H1 (cell line): ENCODE measurements at regions not wholly inside any gene's neighbourhood (a gene's known extent, or its start where the extent isn't known, plus 50 kb on each side); places are given as distances from the start of the nearest gene placed in this dataset.

Experiments
- CTCF ChIA-PET: fragments of 300-600 bp; sonication (Branson Sonifier 250); formaldehyde crosslinking; loops from one replicate; lab custom pipeline; 2021; ENCODE audit not compliant: partially characterized antibody; lab: Charles Lee
- POLR2A ChIA-PET: fragments of 300-600 bp; sonication (Branson Sonifier 250); formaldehyde crosslinking; loops from one replicate; lab custom pipeline; 2021; ENCODE audit warnings: inconsistent platforms; ENCODE audit not compliant: partially characterized antibody; lab: Charles Lee
- DNase-seq, 2 experiments: peaks; one replicate each; pipeline versions ENCODE4 v3.0.0 to v3.0.0-alpha.2; 2010 to 2022; ENCODE audit warnings: low spot score in 2 of 2, low read depth in 1 of 2, mixed read lengths in 1 of 2
- FAIRE-seq: peaks from 2 replicates; lab custom pipeline; 2011; peaks lifted over from hg19 to GRCh38; lab: Jason Lieb, UNC
- H2AFZ ChIP-seq: 2 replicates; pipeline ENCODE4 v1.8.1; 2012; ENCODE audit warnings: low read length, inconsistent platforms
- H2AK5ac ChIP-seq: 2 replicates; pipeline ENCODE4 v1.6.1; 2013; ENCODE audit warnings: low read depth, low read length
- H2BK120ac ChIP-seq: replicated peaks from 2 replicates; pipeline ENCODE3; 2013; ENCODE audit warnings: low read depth, low read length, inconsistent platforms
- H2BK12ac ChIP-seq: 2 replicates; pipeline ENCODE4 v1.6.1; 2013; ENCODE audit warnings: low read depth, low read length
- H2BK15ac ChIP-seq: 2 replicates; pipeline ENCODE4 v1.6.1; 2013; ENCODE audit warnings: low read length
- H2BK20ac ChIP-seq: 2 replicates; pipeline ENCODE4 v1.6.1; 2013; ENCODE audit warnings: low read length
- H2BK5ac ChIP-seq: 2 replicates; pipeline ENCODE4 v1.6.1; 2013; ENCODE audit warnings: low read depth, low read length
- H3K14ac ChIP-seq: 2 replicates; pipeline ENCODE4 v1.6.1; 2013; ENCODE audit warnings: inconsistent platforms; ENCODE audit not compliant: insufficient read length
- H3K18ac ChIP-seq: 2 replicates; pipeline ENCODE4 v1.6.1; 2013; ENCODE audit warnings: low read length; ENCODE audit errors: extremely low read depth
- H3K23ac ChIP-seq: 2 replicates; pipeline ENCODE4 v1.6.1; 2013; ENCODE audit warnings: inconsistent platforms; ENCODE audit not compliant: insufficient read length
- H3K23me2 ChIP-seq: 2 replicates; pipeline ENCODE4 v1.6.1; 2013; ENCODE audit warnings: low read depth, low read length
- H3K27ac ChIP-seq: 2 replicates; pipeline ENCODE4 v1.6.1; 2011; ENCODE audit warnings: low read depth, low read length, inconsistent platforms
- H3K27me3 ChIP-seq, 4 experiments: replicated peaks in 1 of 4; 1 replicate in 1 of 4; 2 replicates in 3 of 4; pipeline versions ENCODE4 v1.6.1 to v1.8.1; 2011 to 2013; ENCODE audit warnings: low read length in 3 of 4, mild to moderate bottlenecking in 3 of 4, inconsistent platforms in 2 of 4, mixed read lengths in 2 of 4, moderate library complexity in 1 of 4; ENCODE audit not compliant: control insufficient read depth in 3 of 4, insufficient read depth in 3 of 4; ENCODE audit errors: extremely low read depth in 1 of 4
- H3K36me3 ChIP-seq, 4 experiments: 2 replicates each; pipeline versions ENCODE4 v1.6.1 to v1.8.1; 2011 to 2013; ENCODE audit warnings: mild to moderate bottlenecking in 4 of 4, low read length in 3 of 4, moderate library complexity in 2 of 4, control low read depth in 1 of 4, inconsistent platforms in 1 of 4; ENCODE audit not compliant: insufficient read depth in 4 of 4, control insufficient read depth in 2 of 4
- H3K4ac ChIP-seq: replicated peaks from 2 replicates; pipeline ENCODE3; 2013; ENCODE audit warnings: low read length, low read depth, mixed read lengths, inconsistent platforms; ENCODE audit not compliant: insufficient read length
- H3K4me1 ChIP-seq, 4 experiments: replicated peaks in 1 of 4; 1 replicate in 1 of 4; 2 replicates in 3 of 4; pipeline versions ENCODE4 v1.6.1 to v1.8.1; 2011 to 2013; ENCODE audit warnings: low read length in 3 of 4, inconsistent platforms in 2 of 4, mixed read lengths in 1 of 4; ENCODE audit not compliant: insufficient read depth in 4 of 4, control insufficient read depth in 3 of 4
- H3K4me2 ChIP-seq, 2 experiments: 2 replicates each; pipeline versions ENCODE4 v1.6.1 to v1.8.1; 2011 to 2013; ENCODE audit warnings: low read depth in 2 of 2, low read length in 2 of 2, control low read depth in 1 of 2, inconsistent platforms in 1 of 2, mild to moderate bottlenecking in 1 of 2; ENCODE audit not compliant: insufficient read depth in 1 of 2
- H3K4me3 ChIP-seq, 4 experiments: fragments of 200-600, 300-600 bp in 1 of 4; sonication (generic), shearing (Covaris generic), sonication (Bioruptor Twin) in 1 of 4; 2 replicates each; pipeline versions ENCODE4 v1.5.1 to v1.8.1; 2011 to 2016; ENCODE audit warnings: low read length in 4 of 4, low read depth in 3 of 4, control low read depth in 2 of 4, inconsistent platforms in 2 of 4, mild to moderate bottlenecking in 2 of 4, mixed read lengths in 1 of 4, moderate library complexity in 1 of 4; ENCODE audit not compliant: insufficient read depth in 2 of 4; ENCODE audit errors: extremely low read depth in 1 of 4
- H3K56ac ChIP-seq: replicated peaks from 2 replicates; pipeline ENCODE3; 2013; ENCODE audit warnings: low read depth, mild to moderate bottlenecking, mixed read lengths, low read length, inconsistent platforms; ENCODE audit not compliant: insufficient read length
- H3K79me1 ChIP-seq: 2 replicates; pipeline ENCODE4 v1.6.1; 2013; ENCODE audit warnings: low read depth, low read length, control low read depth
- H3K79me2 ChIP-seq, 2 experiments: 2 replicates each; pipeline versions ENCODE4 v1.6.1 to v1.8.1; 2012 to 2013; ENCODE audit warnings: low read length in 2 of 2, mild to moderate bottlenecking in 2 of 2, inconsistent platforms in 1 of 2; ENCODE audit not compliant: insufficient read depth in 2 of 2, control insufficient read depth in 1 of 2
- H3K9ac ChIP-seq, 4 experiments: replicated peaks in 1 of 4; 1 replicate in 1 of 4; 2 replicates in 3 of 4; pipeline versions ENCODE4 v1.6.1 to v1.8.1; 2011 to 2013; ENCODE audit warnings: low read depth in 3 of 4, low read length in 3 of 4, control low read depth in 2 of 4, mild to moderate bottlenecking in 2 of 4, moderate library complexity in 2 of 4, inconsistent platforms in 1 of 4; ENCODE audit errors: extremely low read depth in 1 of 4
- H3K9me3 ChIP-seq, 2 experiments: 2 replicates each; pipeline versions ENCODE4 v1.6.1 to v1.8.1; 2012 to 2013; ENCODE audit warnings: mild to moderate bottlenecking in 2 of 2, moderate library complexity in 2 of 2, control low read depth in 1 of 2, inconsistent platforms in 1 of 2, low read depth in 1 of 2, low read length in 1 of 2, mixed read lengths in 1 of 2; ENCODE audit not compliant: insufficient read depth in 2 of 2
- H4K20me1 ChIP-seq, 2 experiments: replicated peaks in 1 of 2; 2 replicates each; pipeline versions ENCODE3 to v1.8.1; 2011 to 2013; ENCODE audit warnings: inconsistent platforms in 2 of 2, low read length in 2 of 2, mild to moderate bottlenecking in 1 of 2; ENCODE audit not compliant: insufficient read depth in 2 of 2, control insufficient read depth in 1 of 2
- H4K5ac ChIP-seq: 2 replicates; pipeline ENCODE4 v1.6.1; 2013; ENCODE audit warnings: low read length, low read depth, mixed read lengths, inconsistent platforms; ENCODE audit not compliant: insufficient read length
- H4K8ac ChIP-seq: 2 replicates; pipeline ENCODE4 v1.8.0; 2013; ENCODE audit warnings: mild to moderate bottlenecking, moderate library complexity, low read length, inconsistent platforms; ENCODE audit not compliant: insufficient read depth; ENCODE audit errors: extremely low read depth
- H4K91ac ChIP-seq: replicated peaks from 2 replicates; pipeline ENCODE3; 2013; ENCODE audit warnings: low read length, mixed read lengths, inconsistent platforms; ENCODE audit not compliant: insufficient read length
- ASH2L ChIP-seq: fragments of 200-600, 300-600 bp; sonication (generic); IDR thresholded peaks from one replicate; pipeline ENCODE4 v1.7.1; 2017; ENCODE audit warnings: low read length
- CREB1 ChIP-seq: IDR thresholded peaks from 2 replicates; pipeline ENCODE4 v1.6.1; 2012; ENCODE audit warnings: inconsistent platforms
- CTBP2 ChIP-seq: IDR thresholded peaks from 2 replicates; pipeline ENCODE4 v1.7.0; 2011; ENCODE audit warnings: borderline replicate concordance, mild to moderate bottlenecking, moderate library complexity, mixed read lengths, low read length; ENCODE audit not compliant: insufficient read depth, insufficient read length
- FOSL1 ChIP-seq: IDR thresholded peaks from 2 replicates; pipeline ENCODE4 v1.6.1; 2011; ENCODE audit warnings: mild to moderate bottlenecking, low read depth, low read length, moderate library complexity; ENCODE audit not compliant: insufficient read depth
- POLR2A ChIP-seq, 2 experiments: IDR thresholded peaks; 1 replicate in 1 of 2; 2 replicates in 1 of 2; pipeline ENCODE4 v1.6.1; 2011; ENCODE audit warnings: low read depth in 2 of 2, low read length in 2 of 2, mild to moderate bottlenecking in 2 of 2; ENCODE audit errors: control extremely low read depth in 1 of 2
- SIX5 ChIP-seq: IDR thresholded peaks from 2 replicates; pipeline ENCODE4 v1.6.1; 2011; ENCODE audit warnings: mild to moderate bottlenecking, low read depth, low read length
- SP2 ChIP-seq: IDR thresholded peaks from 2 replicates; pipeline ENCODE4 v1.6.1; 2012; ENCODE audit warnings: mild to moderate bottlenecking, low read length, inconsistent platforms
- TAF7 ChIP-seq: optimal IDR thresholded peaks from 2 replicates; pipeline ENCODE3; 2011; ENCODE audit warnings: low read depth, mild to moderate bottlenecking, inconsistent platforms, low read length, moderate library complexity, borderline replicate concordance
- TBP ChIP-seq: IDR thresholded peaks from 2 replicates; pipeline ENCODE4 v1.6.1; 2011; ENCODE audit warnings: low read depth, low read length, improper control_type of control experiment
- TEAD4 ChIP-seq: IDR thresholded peaks from 2 replicates; pipeline ENCODE4 v1.6.1; 2012; ENCODE audit warnings: low read depth, low read length, inconsistent platforms, mixed read lengths
- ZNF274 ChIP-seq: IDR thresholded peaks from 2 replicates; pipeline ENCODE4 v1.7.0; 2012; ENCODE audit warnings: low read length, borderline replicate concordance; ENCODE audit errors: extremely low read depth
- WGBS, 2 experiments: shearing (Covaris generic) in 1 of 2; methylation state at CpG; one replicate each; pipeline versions ENCODE4 v1.1.6 to v1.1.7; 2013 to 2015; ENCODE audit warnings: low lambda C conversion rate in 2 of 2, mixed read lengths in 2 of 2, inconsistent platforms in 1 of 2, low coverage in 1 of 2, missing lambda C conversion rate in 1 of 2; ENCODE audit not compliant: insufficient replicate concordance in 2 of 2, insufficient coverage in 1 of 2, insufficient read length in 1 of 2; ENCODE audit errors: extremely low coverage in 1 of 2, missing lambda C conversion rate in 1 of 2; 5-methylcytosine and 5-hydroxymethylcytosine counted together

GRCh38 chr10:9010093-9010492, 955.6 kb downstream of the GATA3 start:
- ChIA-PET POLR2A (no interaction called here), CTCF (no interaction called here)
- Histone ChIP-seq H2BK15ac (no peak overlapping the region), H3K9me3 (no peaks in the 10 kb centered on the region), H3K79me2 (no peaks in the 10 kb centered on the region), H3K9ac (no peak overlapping the region), H3K23me2 (no peaks in the 10 kb centered on the region), H3K36me3 (no peaks in the 10 kb centered on the region), H4K20me1 (no peaks in the 10 kb centered on the region), H2BK12ac (no peak overlapping the region), H4K5ac (no peak overlapping the region), H3K4me3 (no peak overlapping the region), H3K4ac (no peak overlapping the region), H3K79me1 (no peaks in the 10 kb centered on the region), H3K4me2 (no peak overlapping the region; a peak in 1 of 4 replicates), H3K14ac (no peak overlapping the region), H3K27ac (no peak overlapping the region), H2AFZ (peak overlapping the region; percentile 58), H2BK20ac (no peak overlapping the region), H3K18ac (no peak overlapping the region), H3K56ac (no peak overlapping the region), H4K8ac (no peak overlapping the region), H3K23ac (no peak overlapping the region), H3K4me1 (peaks cover 0 to 3% (median 0%) of the 10 kb centered on the region in 4 experiments; a peak in 1 of 7 replicates), H3K27me3 (no peaks in the 10 kb centered on the region), H2BK120ac (no peak overlapping the region), H4K91ac (no peak overlapping the region), H2AK5ac (no peak overlapping the region), H2BK5ac (no peak overlapping the region)
- TF ChIP-seq POLR2A (IDR thresholded peaks at IDR 0.05; ENCODE audit: control extremely low read depth in 1 of 2, low read depth in 2 of 2, low read length in 2 of 2) (no peak), CTBP2 (no peak), SP2 (no peak), FOSL1 (no peak), ASH2L (no peak), SIX5 (no peak), ZNF274 (no peak), TEAD4 (no peak), CREB1 (no peak), TBP (no peak), TAF7 (no peak)
- FAIRE-seq, result peak; percentile 13
- no peak for DNase-seq
- WGBS, 2 experiments, result 56% methylated on average over 1 of the region's 1 CpG; no CpG with 5 or more reads in 1 of the 2 experiments
